DMS 273 (cell line): ENCODE measurements at regions not wholly inside any gene's neighbourhood (a gene's known extent, or its start where the extent isn't known, plus 50 kb on each side); places are given as distances from the start of the nearest gene placed in this dataset.
A peak's percentile ranks its signal among the peaks of the same experiment; 100 is the strongest.

Experiments
- DNase-seq: peaks from one replicate; lab custom pipeline; 2025; ENCODE audit not compliant: unreplicated experiment; lab: John Stamatoyannopoulos, UW

- DNase-seq, result no peak
Measured at GRCh38 chr5:98415663-98416062, 357.8 kb upstream of the RGMB start.

GRCh38 chr5:98416541-98416940 is 356.9 kb upstream of the RGMB start:
- DNase-seq, result no peak

DNA sequence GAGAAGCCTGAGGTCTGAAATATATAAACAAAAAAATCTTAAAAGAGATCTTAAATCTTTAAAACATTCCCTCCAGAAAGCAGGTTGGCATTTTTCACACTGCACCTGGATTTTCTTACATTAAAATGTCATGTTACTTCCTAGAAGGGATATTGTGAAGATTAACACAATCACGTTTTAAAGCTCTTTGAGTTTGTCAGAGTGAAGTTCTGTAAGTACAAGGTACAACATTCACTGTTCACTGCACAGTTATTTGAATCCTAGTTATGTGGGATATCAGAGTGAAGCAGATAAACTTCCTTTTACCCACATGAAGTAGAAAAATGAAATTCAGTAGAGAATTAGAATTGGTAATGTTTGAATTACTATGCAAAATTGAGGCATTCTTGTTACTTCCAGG is 353.6 kb upstream of the RGMB start:
- no peak for DNase-seq

DNA sequence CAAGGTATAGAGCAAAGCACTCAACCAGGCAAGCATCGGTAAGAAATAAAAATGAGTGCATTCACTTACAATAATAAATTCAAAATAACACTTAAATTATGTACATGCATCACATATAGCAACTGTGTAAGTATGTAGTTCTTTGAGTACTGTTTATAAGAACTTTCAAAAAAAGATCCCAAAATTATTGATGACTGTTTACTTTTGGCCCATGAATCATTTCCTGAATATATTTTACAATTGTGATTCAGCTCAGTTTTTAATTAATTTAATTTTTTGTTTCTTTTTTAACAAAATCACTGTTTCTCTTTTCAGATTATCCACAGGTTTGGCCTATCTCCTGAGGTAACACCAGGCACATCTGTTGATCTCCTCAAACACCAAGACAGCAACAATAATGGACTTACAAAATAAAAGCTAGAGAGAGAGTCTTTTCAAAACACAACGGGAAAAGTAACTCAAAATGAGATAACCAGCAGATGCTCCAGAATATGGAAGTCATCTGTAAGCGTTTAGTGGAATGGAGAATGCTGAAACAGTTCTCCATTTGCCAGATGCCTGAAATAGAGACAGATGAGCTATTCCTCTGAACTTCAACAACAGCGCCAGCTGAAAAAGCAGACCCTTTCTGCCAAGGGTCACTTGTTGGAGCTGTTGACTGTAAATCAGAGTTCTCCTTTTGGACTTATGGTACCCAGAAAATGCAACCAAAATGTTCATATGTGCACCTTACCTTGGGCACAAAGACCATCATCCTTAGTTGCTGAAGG is 348.6 kb upstream of the RGMB start:
- DNase-seq, result no peak

DNA sequence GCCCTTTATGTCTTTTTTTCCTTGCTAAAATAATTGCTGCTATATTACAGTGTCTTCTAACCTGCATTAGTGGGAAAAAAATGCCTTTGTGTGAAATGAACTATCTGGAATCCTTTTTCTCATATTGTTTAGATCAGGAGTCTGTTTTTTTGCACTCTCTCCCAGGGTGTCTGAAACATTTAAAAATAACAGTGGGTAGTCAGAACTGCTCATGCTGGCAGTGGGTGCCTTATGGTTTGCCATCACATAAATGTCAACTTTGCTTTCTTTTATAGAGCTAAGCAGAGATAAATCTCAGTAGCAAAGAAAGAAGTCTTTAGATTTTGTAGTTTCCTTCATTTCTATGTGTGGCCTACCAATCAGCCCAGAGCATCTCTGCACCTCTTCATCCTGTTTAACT is 347.8 kb upstream of the RGMB start:
- no peak for DNase-seq

DNA sequence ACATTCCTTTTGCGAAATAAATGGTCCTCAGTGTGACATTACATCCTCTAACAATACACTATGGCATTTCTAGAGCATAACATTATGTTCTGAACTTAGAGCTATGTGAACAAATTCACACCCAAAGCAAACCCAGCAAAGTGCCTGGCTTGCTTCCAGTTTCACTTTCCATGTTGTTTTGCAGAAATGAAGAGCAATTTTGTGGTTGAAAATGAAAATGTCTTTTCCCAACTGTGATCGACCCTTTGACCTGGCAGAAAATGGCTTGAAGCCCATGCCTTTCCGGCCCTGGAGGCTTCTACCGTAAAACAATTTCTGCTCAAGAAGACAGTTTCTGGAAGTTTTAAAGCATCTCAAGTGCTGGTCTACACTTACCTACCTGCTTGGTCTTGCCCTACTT is 344.7 kb upstream of the RGMB start:
- DNase-seq, result no peak

- DNase-seq, result no peak
Measured at GRCh38 chr5:98432378-98432777, 341.1 kb upstream of the RGMB start.

- no peak for DNase-seq
Measured at GRCh38 chr5:98433022-98433421, 340.4 kb upstream of the RGMB start.

DNA sequence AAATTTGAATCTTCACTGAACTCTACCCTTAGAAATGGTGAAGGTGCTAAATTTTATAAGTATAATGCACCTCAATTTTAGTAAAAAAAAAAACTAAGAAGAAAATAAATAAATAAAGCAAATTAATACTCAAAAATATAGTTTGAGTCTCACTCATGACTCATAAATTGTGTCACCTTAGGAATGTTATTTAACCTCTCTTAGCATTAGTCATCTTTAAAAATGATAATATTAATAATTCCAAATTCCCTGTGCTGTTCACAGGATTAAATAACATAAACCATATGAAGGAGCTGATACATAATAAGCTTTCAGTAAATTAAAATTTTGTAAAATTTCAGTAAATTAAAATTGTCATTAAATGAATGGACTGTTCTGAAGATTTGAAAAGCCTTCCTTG is 339.8 kb upstream of the RGMB start:
- DNase-seq, result no peak

DNA sequence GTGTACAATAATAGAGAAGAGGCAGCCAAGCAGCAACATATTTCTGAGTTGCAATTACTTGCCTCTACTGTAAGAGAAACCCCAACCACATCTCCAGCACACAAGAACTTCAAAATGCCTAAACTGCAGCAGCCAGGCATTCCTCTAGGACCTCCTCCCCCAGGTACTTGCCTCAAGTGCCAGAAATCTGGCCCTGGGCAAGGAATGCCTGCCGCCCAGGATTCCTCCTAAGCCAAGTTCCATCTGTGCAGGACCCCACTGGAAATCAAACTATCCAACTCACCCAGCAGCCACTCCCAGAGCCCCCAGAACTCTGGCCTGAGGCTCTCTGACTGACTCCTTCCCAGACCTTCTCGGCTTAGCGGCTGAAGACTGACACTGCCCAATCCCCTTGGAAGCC is 336.8 kb upstream of the RGMB start:
- no peak for DNase-seq

- DNase-seq, result no peak
Measured at GRCh38 chr5:98442448-98442847, 331.0 kb upstream of the RGMB start.

DNA sequence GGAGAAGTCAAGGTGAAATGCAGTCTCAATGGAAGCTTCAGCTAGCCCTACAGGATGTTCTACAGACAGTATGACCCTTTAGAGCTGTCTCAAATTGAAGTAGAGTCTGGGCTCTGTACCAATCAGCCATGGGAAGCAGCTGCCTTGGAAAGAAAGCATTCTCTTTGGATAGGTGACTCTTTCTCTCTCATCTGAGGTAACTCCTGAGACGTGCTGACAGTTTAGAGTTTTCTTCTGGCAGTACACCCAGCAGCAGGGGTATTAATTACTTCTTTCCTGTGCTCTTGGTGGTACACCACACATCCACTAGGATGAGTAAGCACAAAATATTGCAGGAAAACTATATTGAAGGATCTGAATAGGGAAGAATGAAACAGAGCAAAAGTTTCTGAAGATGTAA is 329.6 kb upstream of the RGMB start:
- no peak for DNase-seq

DNA sequence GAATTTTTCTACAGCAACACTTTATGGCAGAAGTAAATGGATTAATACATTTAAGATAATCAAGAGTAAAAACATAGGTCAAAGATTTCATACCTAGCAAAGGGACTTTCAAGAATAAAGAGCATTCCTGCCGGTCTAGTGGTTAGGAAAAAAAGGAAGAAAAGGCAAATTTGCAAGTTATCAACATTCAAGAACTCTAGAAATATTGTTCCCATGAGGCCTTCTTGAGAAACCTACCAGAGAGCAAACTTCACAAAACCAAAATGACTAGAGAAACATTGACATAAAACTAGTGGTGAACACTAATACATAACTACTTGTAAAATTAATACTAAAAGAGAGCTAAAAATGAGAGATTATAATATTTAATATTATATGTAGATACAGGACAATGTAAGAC is 320.2 kb upstream of the RGMB start:
- no peak for DNase-seq

- no peak for DNase-seq
Measured at GRCh38 chr5:98454407-98454806, 319.1 kb upstream of the RGMB start.

- DNase-seq, result peak; percentile 45
Measured at GRCh38 chr5:98454904-98455303, 318.6 kb upstream of the RGMB start.

DNA sequence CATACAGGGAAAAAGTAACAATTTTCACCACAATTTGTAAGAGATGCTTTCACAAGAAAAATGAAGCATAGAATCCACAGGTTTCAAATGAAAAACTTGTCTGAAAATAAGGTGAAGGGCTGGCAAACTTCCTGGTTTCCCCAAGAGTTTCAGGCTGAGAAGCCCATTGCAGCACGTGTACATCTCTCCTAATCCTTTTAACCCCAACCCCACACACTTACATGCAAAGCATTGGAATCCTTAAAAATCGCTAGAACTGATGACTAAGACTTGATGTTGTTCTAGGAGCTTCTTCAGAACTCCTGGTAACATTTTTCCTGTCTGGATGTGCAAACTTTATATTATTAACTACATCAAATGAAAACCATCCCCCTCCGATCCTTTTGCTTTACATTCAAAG is 317.8 kb upstream of the RGMB start:
- DNase-seq, result no peak

DNA sequence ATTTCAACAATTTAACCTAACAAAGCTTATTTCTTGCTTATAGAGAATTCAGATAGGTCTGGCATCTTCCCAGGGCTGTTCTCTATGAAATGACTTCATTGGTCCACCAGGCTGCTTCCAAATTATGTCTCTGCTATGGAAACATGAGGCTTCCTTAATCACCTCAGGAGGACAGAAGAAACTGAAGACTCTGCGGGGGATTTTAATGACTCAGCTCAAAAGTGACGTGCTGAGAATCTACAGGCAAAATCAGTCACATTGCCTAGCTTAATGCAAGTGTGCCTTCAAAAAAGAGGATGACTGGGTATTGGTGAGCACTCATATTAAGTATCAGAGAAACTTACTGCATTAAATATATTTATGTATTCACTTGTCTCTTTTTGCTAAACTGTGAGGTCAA is 315.5 kb upstream of the RGMB start:
- no peak for DNase-seq

GRCh38 chr5:98458726-98459125 is 314.7 kb upstream of the RGMB start:
- no peak for DNase-seq

DNA sequence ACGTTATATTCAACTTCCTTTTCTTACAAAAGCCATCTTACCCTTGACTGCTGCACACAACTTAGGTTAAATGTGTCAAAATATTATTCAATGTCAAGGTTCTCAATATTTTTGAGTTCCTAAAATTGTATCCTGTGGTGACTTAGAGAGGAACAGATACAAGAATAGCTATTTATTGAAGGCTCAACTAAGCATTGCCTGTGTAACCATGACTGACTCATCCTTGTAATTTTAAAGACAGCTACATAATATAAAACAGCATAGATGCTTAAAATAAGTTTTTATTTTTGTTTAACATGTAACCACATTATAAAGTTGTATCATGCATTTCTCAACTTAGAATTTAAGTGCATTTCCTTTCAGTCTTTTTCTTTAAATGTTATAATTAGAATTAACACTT is 312.9 kb upstream of the RGMB start:
- no peak for DNase-seq

DNA sequence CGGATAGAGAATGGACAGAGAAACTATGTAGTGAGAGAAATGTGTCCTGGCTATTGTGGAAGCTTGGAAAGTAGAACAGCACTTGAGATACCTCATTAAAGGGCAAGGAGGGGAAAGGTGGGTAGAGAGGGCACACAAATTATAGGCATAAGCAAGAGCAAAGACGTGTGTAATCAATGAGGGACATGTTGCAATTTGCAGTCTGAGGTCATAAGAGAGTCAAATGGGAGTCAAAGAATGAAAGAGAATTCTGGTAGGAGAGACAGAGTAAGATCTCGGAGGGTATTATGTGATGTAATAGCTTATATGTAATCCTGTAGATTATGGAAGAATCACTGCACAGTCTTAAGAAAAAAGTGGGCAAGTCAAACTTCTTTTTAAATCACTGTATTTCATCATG is 312.0 kb upstream of the RGMB start:
- DNase-seq, result no peak

DNA sequence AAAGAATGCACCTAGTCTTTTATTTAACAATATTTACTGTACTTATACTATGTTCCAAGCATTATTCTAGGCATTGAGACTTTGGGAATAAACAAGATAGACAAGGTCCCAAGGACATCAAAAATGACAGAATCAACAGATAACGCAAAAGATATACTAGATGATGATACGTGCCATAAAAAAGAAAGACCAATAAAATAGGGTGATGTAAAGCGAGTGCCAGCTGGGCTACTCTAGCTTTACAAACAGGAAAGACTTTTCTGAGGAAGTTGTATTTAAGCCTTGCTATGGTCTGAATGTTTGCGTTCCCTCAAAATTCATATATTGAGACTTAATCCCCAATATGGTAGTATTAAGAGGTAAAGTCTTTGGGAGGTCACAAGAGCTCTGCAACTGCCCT is 310.2 kb upstream of the RGMB start:
- DNase-seq, result no peak

GRCh38 chr5:98463676-98464075 is 309.8 kb upstream of the RGMB start:
- DNase-seq, result no peak

- no peak for DNase-seq
Measured at GRCh38 chr5:98464737-98465330, 308.6 kb upstream of the RGMB start.
